GM20000 (cell line): ENCODE measurements at regions not wholly inside any gene's neighbourhood (a gene's known extent, or its start where the extent isn't known, plus 50 kb on each side); places are given as distances from the start of the nearest gene placed in this dataset.

Source experiments
- DNase-seq: peaks from one replicate; pipeline ENCODE4 v3.0.0; 2012; ENCODE audit warnings: low spot score
- TF ChIP-seq, protein P1 (sequence below): IDR thresholded peaks from 2 replicates; pipeline ENCODE4 v1.5.1; 2012; ENCODE audit warnings: mild to moderate bottlenecking, control low read depth; ENCODE audit errors: extremely low read depth, missing control alignments

DNA sequence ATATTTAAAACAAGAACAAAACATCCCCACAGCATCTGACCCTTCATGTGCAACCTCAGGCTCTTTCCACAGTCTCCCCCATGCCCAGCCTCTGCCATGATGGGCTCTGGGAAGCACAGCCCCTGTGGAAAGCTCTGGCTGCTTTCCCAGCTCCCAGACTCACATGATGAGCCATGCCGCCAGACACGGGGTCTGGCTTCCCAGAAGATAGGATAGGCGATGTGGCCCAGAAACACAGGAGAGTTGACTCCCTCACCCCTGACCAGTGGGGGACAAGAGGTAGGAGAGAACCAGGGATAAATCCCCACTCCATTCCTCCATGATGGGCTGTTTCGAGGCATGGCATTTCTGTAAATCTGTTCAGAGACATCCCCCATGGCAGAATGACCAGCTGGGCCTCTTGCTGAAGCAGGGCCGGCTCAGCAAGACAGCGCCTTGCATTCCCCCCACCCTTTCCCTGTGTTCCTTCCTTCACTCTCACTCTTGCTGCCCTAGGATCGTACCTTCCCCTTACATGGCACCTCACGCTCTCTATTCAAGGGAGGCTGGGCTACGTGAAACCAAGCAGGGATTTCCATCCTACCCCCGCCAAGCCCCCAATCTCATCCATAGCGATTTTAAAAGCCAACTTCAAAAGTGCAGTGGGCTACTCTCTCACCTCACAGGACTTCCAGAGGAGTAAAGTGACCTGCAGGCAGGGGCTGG lies 192.4 kb downstream of the ABHD5 start:
- TF ChIP-seq, protein P1, sequence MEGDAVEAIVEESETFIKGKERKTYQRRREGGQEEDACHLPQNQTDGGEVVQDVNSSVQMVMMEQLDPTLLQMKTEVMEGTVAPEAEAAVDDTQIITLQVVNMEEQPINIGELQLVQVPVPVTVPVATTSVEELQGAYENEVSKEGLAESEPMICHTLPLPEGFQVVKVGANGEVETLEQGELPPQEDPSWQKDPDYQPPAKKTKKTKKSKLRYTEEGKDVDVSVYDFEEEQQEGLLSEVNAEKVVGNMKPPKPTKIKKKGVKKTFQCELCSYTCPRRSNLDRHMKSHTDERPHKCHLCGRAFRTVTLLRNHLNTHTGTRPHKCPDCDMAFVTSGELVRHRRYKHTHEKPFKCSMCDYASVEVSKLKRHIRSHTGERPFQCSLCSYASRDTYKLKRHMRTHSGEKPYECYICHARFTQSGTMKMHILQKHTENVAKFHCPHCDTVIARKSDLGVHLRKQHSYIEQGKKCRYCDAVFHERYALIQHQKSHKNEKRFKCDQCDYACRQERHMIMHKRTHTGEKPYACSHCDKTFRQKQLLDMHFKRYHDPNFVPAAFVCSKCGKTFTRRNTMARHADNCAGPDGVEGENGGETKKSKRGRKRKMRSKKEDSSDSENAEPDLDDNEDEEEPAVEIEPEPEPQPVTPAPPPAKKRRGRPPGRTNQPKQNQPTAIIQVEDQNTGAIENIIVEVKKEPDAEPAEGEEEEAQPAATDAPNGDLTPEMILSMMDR, result no peak
- DNase-seq, result no peak

DNA sequence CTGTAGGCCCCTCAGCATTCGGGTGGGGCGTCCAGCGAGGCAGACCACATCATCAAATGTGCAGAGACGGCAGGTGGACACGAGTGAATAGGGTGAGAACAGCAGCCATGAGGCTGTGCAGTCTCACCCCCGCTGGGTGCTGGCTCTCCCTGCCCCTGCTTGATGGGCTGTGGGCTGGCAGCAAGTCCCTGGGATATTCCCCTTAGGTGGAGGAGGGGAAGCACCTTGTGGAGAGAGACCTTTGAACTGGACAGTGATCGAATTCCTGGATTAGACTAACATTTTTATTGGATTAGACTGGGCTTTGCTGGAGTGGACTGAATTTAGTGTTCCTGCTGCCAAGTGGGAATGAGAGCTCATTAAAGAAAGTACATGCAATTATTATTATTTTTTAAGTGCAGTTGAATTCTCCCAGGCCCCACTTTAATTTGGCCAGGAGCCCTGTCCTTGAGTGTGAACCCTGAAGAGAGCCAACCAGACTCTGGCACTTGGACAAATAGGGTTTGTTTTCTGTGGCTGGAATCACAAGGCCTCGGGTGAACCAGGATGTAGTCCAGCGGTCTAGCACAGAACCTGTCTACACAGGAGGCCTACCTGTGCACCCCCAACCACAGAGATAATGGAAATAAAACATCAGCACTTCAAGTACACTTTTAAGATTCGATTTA lies 193.1 kb downstream of the ABHD5 start:
- DNase-seq, result no peak
- TF ChIP-seq, protein P1, result no peak

DNA sequence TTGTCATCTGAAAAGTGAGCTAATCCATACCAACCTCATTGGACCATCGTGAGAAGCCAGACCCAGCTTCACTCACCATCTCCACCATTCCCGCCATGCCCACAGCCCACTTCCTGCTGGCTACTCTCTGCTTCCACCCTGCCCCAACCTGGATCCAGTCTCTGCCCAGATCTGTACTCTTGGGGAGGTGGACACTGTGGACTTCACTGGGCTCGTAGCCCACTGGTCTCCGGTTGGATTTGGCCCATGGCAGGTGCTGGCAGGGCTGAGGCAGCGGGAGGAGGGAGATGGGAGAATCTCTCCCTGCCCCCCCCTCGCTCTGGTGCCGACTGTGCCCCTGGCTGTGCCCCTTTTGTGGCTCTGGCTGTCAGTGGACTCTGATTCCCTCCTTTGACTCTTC lies 193.8 kb downstream of the ABHD5 start:
- TF ChIP-seq, protein P1, result no peak
- no peak for DNase-seq

DNA sequence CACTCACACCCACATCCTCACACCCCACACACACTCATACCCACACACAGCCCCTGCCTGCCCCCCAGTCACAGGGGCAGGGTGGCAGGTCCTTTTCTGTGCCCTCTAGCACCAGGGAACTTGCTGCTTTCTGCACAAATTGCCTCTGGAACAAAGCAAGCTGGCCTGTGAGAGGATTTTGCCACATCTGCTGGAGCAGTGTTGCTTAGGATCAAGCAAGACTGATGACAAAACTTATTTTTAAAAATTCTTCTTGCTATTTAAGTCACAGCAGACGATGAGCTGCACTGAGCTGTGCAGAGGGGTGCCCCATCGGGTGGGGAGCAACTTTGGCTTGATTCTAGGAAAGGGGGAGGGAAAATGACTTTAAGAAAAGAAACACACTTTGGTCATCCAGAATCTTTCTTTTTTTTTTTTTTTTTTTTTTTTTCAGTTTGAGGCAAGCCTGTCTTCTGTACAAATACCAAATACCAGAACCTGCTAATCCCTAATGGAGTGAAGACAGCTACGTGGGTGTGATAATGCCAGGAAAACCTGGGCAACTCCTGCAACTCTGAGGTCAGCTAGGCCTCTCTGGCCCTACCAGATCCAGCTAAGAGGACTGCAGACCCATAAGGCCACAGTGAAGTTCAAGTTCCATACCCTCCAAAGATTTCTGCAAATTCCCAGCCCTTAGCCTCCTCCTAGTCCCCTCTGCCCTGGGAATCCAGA lies 195.3 kb downstream of the ABHD5 start:
- no peak for DNase-seq
- TF ChIP-seq, protein P1, result no peak

DNA sequence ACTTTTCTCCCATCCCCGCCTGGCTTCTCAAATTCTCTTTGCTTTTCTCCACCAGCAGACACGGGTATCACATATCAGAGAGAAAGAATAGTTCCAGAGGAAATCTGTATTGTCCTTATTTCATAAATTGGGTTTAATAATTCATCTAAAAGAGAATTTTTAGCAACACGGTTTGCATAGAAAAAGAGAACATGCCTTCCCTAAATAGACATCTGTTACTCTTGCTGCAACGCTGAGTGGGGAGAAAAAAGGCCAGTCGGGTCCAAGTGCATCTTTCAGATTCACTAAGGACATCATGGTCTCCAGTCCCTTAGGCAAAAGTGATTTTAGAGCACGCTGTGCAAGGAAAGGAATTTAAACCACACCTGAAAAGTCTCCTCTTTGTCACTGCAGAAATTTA lies 201.3 kb downstream of the ABHD5 start:
- peak; percentile 32 for DNase-seq
- TF ChIP-seq, protein P1, result no peak

DNA sequence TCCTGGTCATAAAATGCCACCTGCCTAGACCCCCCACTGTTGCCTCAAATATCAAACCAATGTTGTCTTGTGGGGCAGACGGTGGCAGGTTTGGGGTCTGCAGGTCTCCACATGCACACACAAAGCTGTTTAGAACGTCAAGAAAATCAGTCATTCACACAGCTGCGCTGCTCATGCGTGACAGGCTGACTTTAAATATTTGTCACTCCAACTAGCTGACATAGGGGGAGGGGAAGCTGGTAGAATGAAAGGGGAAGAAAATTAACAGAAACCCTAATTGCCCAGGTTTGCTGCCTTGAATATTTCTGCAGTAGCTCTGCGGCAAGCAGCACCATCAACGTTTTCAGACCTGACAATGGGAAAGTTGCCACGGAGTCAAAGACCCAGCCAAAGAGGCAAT lies 201.8 kb downstream of the ABHD5 start:
- TF ChIP-seq, protein P1, result no peak
- peak; percentile 75 for DNase-seq

DNA sequence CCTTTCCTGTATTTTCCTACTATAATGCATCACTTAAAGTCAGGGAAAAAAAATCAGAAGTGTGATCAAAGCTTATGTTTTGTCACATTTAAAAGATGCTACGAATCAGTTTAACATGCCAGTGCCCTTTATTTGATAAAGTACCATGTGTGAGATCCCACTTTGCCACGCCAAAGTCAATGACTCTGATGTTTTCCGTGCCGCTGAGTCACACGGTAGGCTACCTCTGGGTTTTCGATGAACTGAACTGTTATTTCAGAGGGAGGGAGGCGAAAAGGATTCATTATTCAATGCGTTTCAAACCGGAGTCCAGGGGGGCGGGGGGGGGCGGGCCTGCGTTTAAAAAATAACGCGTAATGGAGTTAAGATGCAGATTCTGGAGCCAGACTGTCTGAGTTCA lies 203.0 kb downstream of the ABHD5 start:
- DNase-seq, result no peak
- TF ChIP-seq, protein P1, result no peak
